GM18861 (cell line): ENCODE measurements at regions not wholly inside any gene's neighbourhood (a gene's known extent, or its start where the extent isn't known, plus 50 kb on each side); places are given as distances from the start of the nearest gene placed in this dataset.

ENCODE experiments used
- ATAC-seq: cut with Tn5 transposase; IDR thresholded peaks from one replicate; pipeline ENCODE4 v1.9.1; 2021; ENCODE audit not compliant: unreplicated experiment

GRCh38 chr22:49320714-49321476, 506.8 kb downstream of the BRD1 start:
- ATAC-seq: no peak

- no peak for ATAC-seq
These were observed 510.3 kb downstream of the BRD1 start for GRCh38 chr22:49317369-49317768.

- no peak for ATAC-seq
These were observed 515.1 kb downstream of the BRD1 start for GRCh38 chr22:49312601-49313000.

- no peak for ATAC-seq
These were observed 517.3 kb downstream of the BRD1 start for GRCh38 chr22:49310354-49310753.

GRCh38 chr22:49308300-49308699, 519.4 kb downstream of the BRD1 start:
- ATAC-seq: no peak

- ATAC-seq: no peak
These were observed 519.8 kb downstream of the BRD1 start for GRCh38 chr22:49307870-49308269.

GRCh38 chr22:49307481-49307830, 520.2 kb downstream of the BRD1 start:
- ATAC-seq: no peak

- no peak for ATAC-seq
These were observed 520.8 kb downstream of the BRD1 start for GRCh38 chr22:49306632-49307480.

- ATAC-seq: no peak
These were observed 521.6 kb downstream of the BRD1 start for GRCh38 chr22:49305966-49306631.

GRCh38 chr22:49305214-49305965, 522.3 kb downstream of the BRD1 start:
- no peak for ATAC-seq

- no peak for ATAC-seq
These were observed 523.8 kb downstream of the BRD1 start for GRCh38 chr22:49303781-49304461.

GRCh38 chr22:49303061-49303735, 524.5 kb downstream of the BRD1 start:
- ATAC-seq: no peak

- no peak for ATAC-seq
These were observed 525.1 kb downstream of the BRD1 start for GRCh38 chr22:49302530-49302929.

- ATAC-seq: no peak
These were observed 525.6 kb downstream of the BRD1 start for GRCh38 chr22:49302150-49302460.

- ATAC-seq: no peak
These were observed 526.1 kb downstream of the BRD1 start for GRCh38 chr22:49301398-49302149.

- no peak for ATAC-seq
These were observed 526.7 kb downstream of the BRD1 start for GRCh38 chr22:49300951-49301397.

- ATAC-seq: no peak
These were observed 527.4 kb downstream of the BRD1 start for GRCh38 chr22:49300241-49300640.

GRCh38 chr22:49299821-49300231, 527.8 kb downstream of the BRD1 start:
- ATAC-seq: no peak
